ENCODE measurements at regions not wholly inside any gene's neighbourhood (a gene's known extent, or its start where the extent isn't known, plus 50 kb on each side); places are given as distances from the start of the nearest gene placed in this dataset.

- no peaks in the 10 kb centered on the region for H3K4me1 ChIP-seq (ENCODE audit: control insufficient read depth, insufficient read depth, low read length)
- H3K27me3 ChIP-seq (replicated peaks; ENCODE audit: control insufficient read depth, insufficient read depth, low read length) = peaks cover 3% of the 10 kb centered on the region
- DNase-seq (ENCODE audit: low read depth) = no peak
- no peaks in the 10 kb centered on the region for H3K36me3 ChIP-seq (ENCODE audit: control insufficient read depth, insufficient read depth, low read length, severe bottlenecking)
- no peak overlapping the region for H3K4me3 ChIP-seq (ENCODE audit: low read length)
- H3K9me3 ChIP-seq (ENCODE audit: control insufficient read depth, low read length) = peaks cover 3% of the 10 kb centered on the region
- H3K9ac ChIP-seq (ENCODE audit: low read length) = no peak overlapping the region
Measured at GRCh38 chr2:15681089-15681885, 89.6 kb downstream of the DDX1 start.

- DNase-seq (ENCODE audit: low read depth) = no peak
- peaks cover 9% of the 10 kb centered on the region for H3K27me3 ChIP-seq (replicated peaks; ENCODE audit: control insufficient read depth, insufficient read depth, low read length)
- H3K36me3 ChIP-seq (ENCODE audit: control insufficient read depth, insufficient read depth, low read length, severe bottlenecking) = no peaks in the 10 kb centered on the region
- no peak overlapping the region for H3K9ac ChIP-seq (ENCODE audit: low read length)
- no peaks in the 10 kb centered on the region for H3K4me1 ChIP-seq (ENCODE audit: control insufficient read depth, insufficient read depth, low read length)
- H3K9me3 ChIP-seq (ENCODE audit: control insufficient read depth, low read length) = peaks cover 7% of the 10 kb centered on the region
- H3K4me3 ChIP-seq (ENCODE audit: low read length) = no peak overlapping the region
Measured at GRCh38 chr2:15682354-15682753, 90.7 kb downstream of the DDX1 start.

GRCh38 chr2:15684161-15685039 lies 92.7 kb downstream of the DDX1 start:
- no peak overlapping the region for H3K4me3 ChIP-seq (ENCODE audit: low read length)
- DNase-seq (ENCODE audit: low read depth) = no peak
- no peak overlapping the region for H3K9ac ChIP-seq (ENCODE audit: low read length)
- H3K9me3 ChIP-seq (ENCODE audit: control insufficient read depth, low read length) = peaks cover 7% of the 10 kb centered on the region
- H3K27me3 ChIP-seq (replicated peaks; ENCODE audit: control insufficient read depth, insufficient read depth, low read length) = peaks cover 10% of the 10 kb centered on the region
- H3K4me1 ChIP-seq (ENCODE audit: control insufficient read depth, insufficient read depth, low read length) = no peaks in the 10 kb centered on the region
- no peaks in the 10 kb centered on the region for H3K36me3 ChIP-seq (ENCODE audit: control insufficient read depth, insufficient read depth, low read length, severe bottlenecking)

- Histone ChIP-seq H3K4me3 (ENCODE audit: low read length) (no peak overlapping the region), H3K27me3 (replicated peaks; ENCODE audit: control insufficient read depth, insufficient read depth, low read length) (peaks cover 12% of the 10 kb centered on the region), H3K9ac (ENCODE audit: low read length) (no peak overlapping the region), H3K4me1 (ENCODE audit: control insufficient read depth, insufficient read depth, low read length) (no peaks in the 10 kb centered on the region), H3K9me3 (ENCODE audit: control insufficient read depth, low read length) (peaks cover 7% of the 10 kb centered on the region), H3K36me3 (ENCODE audit: control insufficient read depth, insufficient read depth, low read length, severe bottlenecking) (no peaks in the 10 kb centered on the region)
- no peak for DNase-seq (ENCODE audit: low read depth)
Measured at GRCh38 chr2:15685143-15685542, 93.5 kb downstream of the DDX1 start.

GRCh38 chr2:15686643-15687042 lies 95.0 kb downstream of the DDX1 start:
- Histone ChIP-seq H3K27me3 (replicated peaks; ENCODE audit: control insufficient read depth, insufficient read depth, low read length) (peaks cover 12% of the 10 kb centered on the region), H3K4me3 (ENCODE audit: low read length) (no peak overlapping the region), H3K4me1 (ENCODE audit: control insufficient read depth, insufficient read depth, low read length) (no peaks in the 10 kb centered on the region), H3K9me3 (ENCODE audit: control insufficient read depth, low read length) (peaks cover 7% of the 10 kb centered on the region), H3K9ac (ENCODE audit: low read length) (no peak overlapping the region), H3K36me3 (ENCODE audit: control insufficient read depth, insufficient read depth, low read length, severe bottlenecking) (no peaks in the 10 kb centered on the region)
- DNase-seq (ENCODE audit: low read depth) = no peak

GRCh38 chr2:15687243-15687642 lies 95.6 kb downstream of the DDX1 start:
- no peak for DNase-seq (ENCODE audit: low read depth)
- H3K4me1 ChIP-seq (ENCODE audit: control insufficient read depth, insufficient read depth, low read length) = no peaks in the 10 kb centered on the region
- H3K9me3 ChIP-seq (ENCODE audit: control insufficient read depth, low read length) = peaks cover 7% of the 10 kb centered on the region
- no peaks in the 10 kb centered on the region for H3K36me3 ChIP-seq (ENCODE audit: control insufficient read depth, insufficient read depth, low read length, severe bottlenecking)
- no peak overlapping the region for H3K9ac ChIP-seq (ENCODE audit: low read length)
- peaks cover 12% of the 10 kb centered on the region for H3K27me3 ChIP-seq (replicated peaks; ENCODE audit: control insufficient read depth, insufficient read depth, low read length)
- H3K4me3 ChIP-seq (ENCODE audit: low read length) = no peak overlapping the region

- no peaks in the 10 kb centered on the region for H3K4me1 ChIP-seq (ENCODE audit: control insufficient read depth, insufficient read depth, low read length)
- H3K4me3 ChIP-seq (ENCODE audit: low read length) = no peak overlapping the region
- peaks cover 15% of the 10 kb centered on the region for H3K27me3 ChIP-seq (replicated peaks; ENCODE audit: control insufficient read depth, insufficient read depth, low read length)
- no peaks in the 10 kb centered on the region for H3K36me3 ChIP-seq (ENCODE audit: control insufficient read depth, insufficient read depth, low read length, severe bottlenecking)
- H3K9ac ChIP-seq (ENCODE audit: low read length) = no peak overlapping the region
- H3K9me3 ChIP-seq (ENCODE audit: control insufficient read depth, low read length) = peaks cover 7% of the 10 kb centered on the region
- DNase-seq (ENCODE audit: low read depth) = no peak
Measured at GRCh38 chr2:15687720-15688119, 96.1 kb downstream of the DDX1 start.

- DNase-seq (ENCODE audit: low read depth) = no peak
- H3K36me3 ChIP-seq (ENCODE audit: control insufficient read depth, insufficient read depth, low read length, severe bottlenecking) = no peaks in the 10 kb centered on the region
- no peaks in the 10 kb centered on the region for H3K4me1 ChIP-seq (ENCODE audit: control insufficient read depth, insufficient read depth, low read length)
- H3K27me3 ChIP-seq (replicated peaks; ENCODE audit: control insufficient read depth, insufficient read depth, low read length) = peaks cover 15% of the 10 kb centered on the region
- H3K9ac ChIP-seq (ENCODE audit: low read length) = no peak overlapping the region
- peaks cover 7% of the 10 kb centered on the region for H3K9me3 ChIP-seq (ENCODE audit: control insufficient read depth, low read length)
- H3K4me3 ChIP-seq (ENCODE audit: low read length) = no peak overlapping the region
Measured at GRCh38 chr2:15688924-15689568, 97.4 kb downstream of the DDX1 start.

- Histone ChIP-seq H3K9me3 (ENCODE audit: control insufficient read depth, low read length) (peaks cover 7% of the 10 kb centered on the region), H3K9ac (ENCODE audit: low read length) (no peak overlapping the region), H3K36me3 (ENCODE audit: control insufficient read depth, insufficient read depth, low read length, severe bottlenecking) (no peaks in the 10 kb centered on the region), H3K4me1 (ENCODE audit: control insufficient read depth, insufficient read depth, low read length) (no peaks in the 10 kb centered on the region), H3K4me3 (ENCODE audit: low read length) (no peak overlapping the region), H3K27me3 (replicated peaks; ENCODE audit: control insufficient read depth, insufficient read depth, low read length) (peaks cover 15% of the 10 kb centered on the region)
- no peak for DNase-seq (ENCODE audit: low read depth)
Measured at GRCh38 chr2:15689654-15690053, 98.0 kb downstream of the DDX1 start.

GRCh38 chr2:15691586-15692310 lies 100.1 kb downstream of the DDX1 start:
- no peak overlapping the region for H3K9ac ChIP-seq (ENCODE audit: low read length)
- peaks cover 9% of the 10 kb centered on the region for H3K27me3 ChIP-seq (replicated peaks; ENCODE audit: control insufficient read depth, insufficient read depth, low read length)
- no peaks in the 10 kb centered on the region for H3K4me1 ChIP-seq (ENCODE audit: control insufficient read depth, insufficient read depth, low read length)
- no peaks in the 10 kb centered on the region for H3K9me3 ChIP-seq (ENCODE audit: control insufficient read depth, low read length)
- H3K4me3 ChIP-seq (ENCODE audit: low read length) = no peak overlapping the region
- DNase-seq (ENCODE audit: low read depth) = no peak
- H3K36me3 ChIP-seq (ENCODE audit: control insufficient read depth, insufficient read depth, low read length, severe bottlenecking) = no peaks in the 10 kb centered on the region
